ENCODE measurements at regions not wholly inside any gene's neighbourhood (a gene's known extent, or its start where the extent isn't known, plus 50 kb on each side); places are given as distances from the start of the nearest gene placed in this dataset.
"Not testable (repeated sequence)": the region's sequence is repeated elsewhere in the genome, so short reads cannot be mapped to it uniquely, and the experiment has no call there.

DNA sequence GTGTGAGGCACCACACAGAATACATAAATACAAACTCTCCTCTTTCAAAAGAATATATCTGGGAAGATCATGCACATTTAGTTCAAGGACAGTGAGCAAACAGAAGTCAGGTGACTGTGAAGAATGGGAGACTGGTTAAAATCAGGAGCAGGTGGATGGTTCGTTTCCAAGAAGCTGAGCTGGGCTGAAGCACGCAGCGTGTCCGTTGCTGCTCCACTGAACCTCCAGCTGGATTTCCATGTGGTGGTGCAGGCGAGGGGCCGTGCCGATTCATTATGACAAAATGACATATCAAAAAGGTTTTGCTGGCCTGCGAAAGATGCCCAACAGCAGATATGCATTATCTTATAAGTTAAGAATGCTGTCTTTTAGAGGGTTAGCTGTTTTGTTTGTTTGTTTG, 66.0 kb downstream of the OLIG1 start:
- H3K36me3 Mint-ChIP-seq (ENCODE audit: low read depth), result no peaks in the 10 kb centered on the region
- POLR2A ChIA-PET, result no interaction called here
- DNase-seq (no peak), ATAC-seq (no peak)
- peaks cover 11% of the 10 kb centered on the region for H3K27me3 Mint-ChIP-seq (ENCODE audit: low read depth)
- H3K4me3 Mint-ChIP-seq, result no peak overlapping the region
- H3K4me1 Mint-ChIP-seq (ENCODE audit: low read depth), result no peaks in the 10 kb centered on the region
- no peaks in the 10 kb centered on the region for H3K9me3 Mint-ChIP-seq (ENCODE audit: insufficient read depth)
- CTCF ChIA-PET, result interaction anchor here (1.4 kb wide), 1 partner anchor 61 kb away, joined by 4 read pairs; no protein-coding TSS in a partner anchor
- H3K27ac Mint-ChIP-seq, result no peak overlapping the region

DNA sequence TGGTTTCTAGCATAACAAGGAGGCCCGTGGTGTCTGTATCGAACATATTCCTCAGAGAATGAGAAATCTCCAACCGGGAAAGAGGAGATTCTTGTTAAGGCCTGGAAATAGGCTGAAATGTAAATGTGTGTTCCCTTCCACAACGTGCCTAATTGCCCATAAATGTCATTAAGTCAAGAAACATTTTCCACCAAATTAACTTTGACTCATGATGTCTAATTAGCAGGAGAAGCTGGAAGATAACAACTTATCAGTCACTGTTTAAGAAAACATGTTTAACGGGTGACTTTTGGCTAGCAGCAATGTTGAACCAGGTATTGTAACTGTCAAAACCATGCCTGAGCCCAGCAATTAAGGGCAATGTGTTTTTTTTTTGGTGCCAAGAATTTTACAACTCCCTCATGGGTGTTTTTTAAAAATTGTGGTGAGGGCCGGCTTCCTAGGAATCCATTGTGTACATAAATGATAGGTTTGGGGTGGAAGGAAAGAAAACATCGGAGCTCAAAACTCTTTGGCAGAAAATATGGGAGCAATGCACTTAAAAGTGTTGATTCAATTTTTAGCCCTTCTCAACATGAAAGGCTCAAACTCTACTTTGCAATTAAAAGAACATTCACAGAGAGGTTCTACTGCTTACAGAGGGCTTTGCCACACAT, 67.0 kb downstream of the OLIG1 start:
- Mint-ChIP-seq H3K27ac (no peak overlapping the region), H3K4me1 (ENCODE audit: low read depth) (no peaks in the 10 kb centered on the region), H3K36me3 (ENCODE audit: low read depth) (no peaks in the 10 kb centered on the region), H3K27me3 (ENCODE audit: low read depth) (peaks cover 6% of the 10 kb centered on the region), H3K9me3 (ENCODE audit: insufficient read depth) (no peaks in the 10 kb centered on the region), H3K4me3 (no peak overlapping the region)
- no peak for DNase-seq
- POLR2A ChIA-PET, result no interaction called here
- CTCF ChIA-PET, result interaction anchor here (1.4 kb wide), 1 partner anchor 60 kb away, joined by 4 read pairs; no protein-coding TSS in a partner anchor
- ATAC-seq, result no peak

DNA sequence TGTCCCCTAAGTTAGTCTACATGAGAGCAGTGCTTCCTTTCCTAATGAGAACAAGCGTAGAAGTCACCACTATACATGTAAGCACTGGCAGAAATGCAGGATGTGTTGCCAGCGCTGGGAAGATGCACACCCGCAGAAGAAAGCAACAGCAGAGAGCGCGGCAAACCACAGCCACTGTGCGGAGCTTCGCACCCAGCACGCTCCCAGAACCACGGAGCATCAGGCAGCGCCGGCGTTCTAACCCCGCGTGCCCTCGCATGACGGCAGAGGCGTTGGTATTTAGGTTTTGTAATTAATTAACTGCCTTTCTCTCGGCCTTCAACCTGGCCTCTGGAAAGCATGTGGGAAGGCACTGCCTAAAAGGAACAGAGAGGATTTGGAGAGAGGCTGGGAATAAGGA, 69.1 kb downstream of the OLIG1 start:
- Mint-ChIP-seq H3K27ac (no peak overlapping the region), H3K4me1 (ENCODE audit: low read depth) (no peaks in the 10 kb centered on the region), H3K4me3 (no peak overlapping the region), H3K27me3 (ENCODE audit: low read depth) (peaks cover 3% of the 10 kb centered on the region), H3K9me3 (ENCODE audit: insufficient read depth) (no peaks in the 10 kb centered on the region), H3K36me3 (ENCODE audit: low read depth) (no peaks in the 10 kb centered on the region)
- CTCF ChIA-PET, result no interaction called here
- POLR2A ChIA-PET, result no interaction called here
- DNase-seq, result no peak
- ATAC-seq, result no peak

DNA sequence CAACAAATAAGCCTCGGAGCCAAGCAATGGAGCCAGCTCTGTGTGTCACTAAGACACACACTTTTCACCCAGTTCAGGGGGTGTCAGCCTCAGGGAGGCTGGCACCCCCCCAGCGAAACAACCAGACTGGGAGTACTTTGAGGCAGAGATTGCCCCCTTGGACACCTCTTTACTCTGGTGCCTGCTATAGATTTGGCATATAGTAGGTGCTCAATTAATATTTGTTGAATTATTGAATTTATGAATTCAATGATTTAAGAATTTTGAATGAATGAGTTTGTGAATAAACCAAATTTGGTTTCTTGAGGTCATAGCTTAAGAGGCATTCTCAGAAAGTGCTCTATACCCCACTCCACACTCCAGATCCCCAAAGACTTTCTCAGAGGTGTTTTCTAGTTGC, 70.3 kb downstream of the OLIG1 start:
- POLR2A ChIA-PET, result no interaction called here
- no peak for ATAC-seq
- CTCF ChIA-PET, result no interaction called here
- Mint-ChIP-seq H3K27ac (no peak overlapping the region), H3K4me3 (no peak overlapping the region), H3K27me3 (ENCODE audit: low read depth) (peaks cover 5% of the 10 kb centered on the region), H3K36me3 (ENCODE audit: low read depth) (no peaks in the 10 kb centered on the region), H3K9me3 (ENCODE audit: insufficient read depth) (no peaks in the 10 kb centered on the region), H3K4me1 (ENCODE audit: low read depth) (no peaks in the 10 kb centered on the region)
- no peak for DNase-seq

DNA sequence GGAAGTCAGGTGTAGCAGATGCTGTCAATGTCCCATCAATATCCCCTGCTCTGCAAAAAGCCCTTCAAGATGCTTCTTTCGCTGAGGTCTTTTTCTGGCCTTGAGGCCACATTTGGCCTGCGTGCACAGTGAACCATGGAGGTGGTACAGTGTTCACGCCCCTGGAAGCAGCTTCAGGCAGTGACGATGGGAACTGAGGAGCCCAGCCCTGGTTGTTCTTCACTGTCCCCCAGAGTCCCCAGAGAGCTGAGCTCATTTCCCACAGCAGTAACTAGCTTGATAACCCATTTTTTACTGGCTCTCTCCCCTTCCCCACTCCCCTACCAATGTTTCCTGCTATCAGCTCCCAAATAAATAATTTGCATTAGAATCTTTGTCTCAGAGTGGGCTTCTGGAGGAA, 76.5 kb downstream of the OLIG1 start:
- ChIA-PET POLR2A (no interaction called here), CTCF (no interaction called here)
- no peak for ATAC-seq
- Mint-ChIP-seq H3K27ac (no peak overlapping the region), H3K27me3 (ENCODE audit: low read depth) (peaks cover 14% of the 10 kb centered on the region), H3K36me3 (ENCODE audit: low read depth) (no peaks in the 10 kb centered on the region), H3K4me1 (ENCODE audit: low read depth) (no peaks in the 10 kb centered on the region), H3K4me3 (no peak overlapping the region), H3K9me3 (ENCODE audit: insufficient read depth) (no peaks in the 10 kb centered on the region)
- DNase-seq, result no peak

DNA sequence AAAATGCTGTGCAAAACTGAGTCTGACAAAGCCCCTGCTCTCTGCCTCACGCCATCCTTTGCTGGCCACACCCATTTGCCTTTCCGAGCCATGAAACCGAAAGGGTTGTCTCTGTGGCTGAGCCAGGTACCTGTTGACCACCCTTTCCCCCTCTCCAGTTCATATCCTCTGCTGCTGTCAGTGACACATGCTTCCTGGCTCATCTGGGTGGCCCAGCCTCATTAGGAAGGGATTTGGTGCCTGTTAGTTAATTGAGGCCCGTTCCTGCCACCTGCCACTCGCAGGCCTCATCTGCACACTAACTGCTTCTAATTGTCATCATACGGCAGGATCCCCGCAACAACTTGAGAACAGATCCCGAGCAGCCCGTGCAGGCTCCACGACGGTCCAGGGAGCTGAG, 79.2 kb downstream of the OLIG1 start:
- DNase-seq, result no peak
- H3K4me3 Mint-ChIP-seq, result no peak overlapping the region
- ChIA-PET CTCF (interaction anchor here (1.5 kb wide), 1 partner anchor 48 kb away, joined by 3 read pairs; no protein-coding TSS in a partner anchor), POLR2A (no interaction called here)
- H3K27ac Mint-ChIP-seq, result no peak overlapping the region
- ATAC-seq, result no peak
- H3K36me3 Mint-ChIP-seq (ENCODE audit: low read depth), result no peaks in the 10 kb centered on the region
- peaks cover 28% of the 10 kb centered on the region for H3K27me3 Mint-ChIP-seq (ENCODE audit: low read depth)
- H3K9me3 Mint-ChIP-seq (ENCODE audit: insufficient read depth), result no peaks in the 10 kb centered on the region
- peaks cover 7% of the 10 kb centered on the region for H3K4me1 Mint-ChIP-seq (ENCODE audit: low read depth)

DNA sequence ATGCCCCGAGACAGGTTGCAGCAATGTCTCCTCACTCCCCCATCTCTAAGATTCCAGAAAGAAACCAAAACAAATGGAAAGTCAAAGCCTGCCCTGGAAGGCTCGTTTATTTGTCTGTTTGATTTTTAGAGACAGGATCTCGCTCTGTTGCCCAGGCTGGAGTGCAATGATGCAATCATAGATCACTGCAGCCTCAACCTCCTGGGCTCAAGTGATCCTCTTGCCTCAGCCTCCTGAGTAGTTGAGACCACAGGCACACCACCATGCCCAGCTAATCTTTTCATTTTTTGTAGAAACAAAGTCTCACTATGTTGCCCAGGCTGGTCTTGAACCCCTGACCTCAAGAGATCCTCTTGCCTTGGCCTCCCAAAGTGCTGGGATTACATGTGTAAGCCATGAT, 78.8 kb upstream of the IFNAR2 start:
- H3K36me3 Mint-ChIP-seq (ENCODE audit: low read depth); H3K4me3 Mint-ChIP-seq; H3K9me3 Mint-ChIP-seq (ENCODE audit: insufficient read depth); POLR2A ChIA-PET; ATAC-seq; CTCF ChIA-PET; DNase-seq; H3K4me1 Mint-ChIP-seq (ENCODE audit: low read depth); H3K27ac Mint-ChIP-seq: not testable (repeated sequence)
- H3K27me3 Mint-ChIP-seq (ENCODE audit: low read depth), result peaks cover 31% of the 10 kb centered on the region

DNA sequence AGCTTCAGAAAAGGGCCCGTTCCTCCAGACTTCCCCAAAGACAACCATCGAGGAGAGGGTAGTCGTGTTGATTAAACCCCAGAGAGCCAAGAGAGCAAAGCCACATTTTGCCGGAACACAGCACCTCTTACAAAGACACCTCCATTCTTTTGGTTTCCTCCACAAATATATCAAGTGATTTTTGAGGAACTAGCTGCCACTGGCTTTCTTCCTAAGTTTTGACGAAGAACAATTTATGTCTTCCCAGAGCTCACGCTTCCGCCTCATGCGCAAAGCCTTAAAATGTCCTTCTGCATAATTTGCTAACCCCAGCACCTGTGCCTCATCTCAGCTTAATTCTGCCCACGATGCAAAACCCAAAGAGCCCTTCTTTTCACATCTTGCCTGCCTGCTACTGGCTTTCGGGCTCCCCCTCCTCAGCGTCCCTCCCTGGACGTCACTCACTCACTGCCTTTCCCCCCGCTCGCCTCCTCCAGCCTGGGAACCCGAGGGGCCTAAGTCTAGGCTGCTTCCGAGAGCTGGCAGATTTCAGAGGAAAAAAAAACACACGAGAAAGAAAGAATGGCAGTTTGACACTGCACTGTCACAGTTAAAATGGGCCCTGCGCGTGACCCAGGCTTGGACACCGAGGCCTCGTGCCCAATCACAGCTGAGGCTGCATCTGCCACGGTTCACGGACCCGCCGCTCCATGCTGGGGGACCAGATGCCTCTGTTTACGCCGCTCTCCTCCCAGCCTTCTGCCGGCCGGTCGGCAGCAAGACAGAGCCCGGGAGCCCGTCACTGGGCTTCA, 77.6 kb upstream of the IFNAR2 start:
- no peaks in the 10 kb centered on the region for H3K36me3 Mint-ChIP-seq (ENCODE audit: low read depth)
- peaks cover 27% of the 10 kb centered on the region for H3K27me3 Mint-ChIP-seq (ENCODE audit: low read depth)
- no peaks in the 10 kb centered on the region for H3K9me3 Mint-ChIP-seq (ENCODE audit: insufficient read depth)
- POLR2A ChIA-PET, result no interaction called here
- ATAC-seq, result no peak
- DNase-seq, result no peak
- H3K4me1 Mint-ChIP-seq (ENCODE audit: low read depth), result peaks cover 7% of the 10 kb centered on the region
- CTCF ChIA-PET, result no interaction called here
- H3K4me3 Mint-ChIP-seq, result no peak overlapping the region
- H3K27ac Mint-ChIP-seq, result no peak overlapping the region

DNA sequence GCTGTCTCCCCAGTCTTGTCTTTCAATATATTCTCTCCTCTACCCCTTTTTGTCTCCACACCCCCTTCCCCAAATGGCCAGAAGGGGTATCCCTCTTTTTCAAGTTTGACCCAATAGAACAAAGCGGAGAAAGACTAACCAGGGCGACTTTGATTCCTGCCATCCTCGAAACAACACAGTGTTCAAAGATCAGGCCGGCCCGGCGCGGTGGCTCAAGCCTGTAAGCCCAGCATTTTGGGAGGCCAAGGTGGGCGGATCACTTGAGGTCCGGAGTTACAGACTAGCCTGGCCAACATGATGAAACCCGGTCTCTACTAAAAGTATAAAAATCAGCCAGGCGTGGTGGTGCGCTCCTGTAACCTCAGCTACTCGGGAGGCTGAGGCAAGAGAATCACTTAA, 77.0 kb upstream of the IFNAR2 start:
- CTCF ChIA-PET, result no interaction called here
- Mint-ChIP-seq H3K4me1 (ENCODE audit: low read depth) (peaks cover 7% of the 10 kb centered on the region), H3K9me3 (ENCODE audit: insufficient read depth) (no peaks in the 10 kb centered on the region), H3K27me3 (ENCODE audit: low read depth) (peaks cover 30% of the 10 kb centered on the region), H3K36me3 (ENCODE audit: low read depth) (no peaks in the 10 kb centered on the region), H3K27ac (no peak overlapping the region), H3K4me3 (no peak overlapping the region)
- POLR2A ChIA-PET, result no interaction called here
- DNase-seq, result no peak
- ATAC-seq, result no peak

DNA sequence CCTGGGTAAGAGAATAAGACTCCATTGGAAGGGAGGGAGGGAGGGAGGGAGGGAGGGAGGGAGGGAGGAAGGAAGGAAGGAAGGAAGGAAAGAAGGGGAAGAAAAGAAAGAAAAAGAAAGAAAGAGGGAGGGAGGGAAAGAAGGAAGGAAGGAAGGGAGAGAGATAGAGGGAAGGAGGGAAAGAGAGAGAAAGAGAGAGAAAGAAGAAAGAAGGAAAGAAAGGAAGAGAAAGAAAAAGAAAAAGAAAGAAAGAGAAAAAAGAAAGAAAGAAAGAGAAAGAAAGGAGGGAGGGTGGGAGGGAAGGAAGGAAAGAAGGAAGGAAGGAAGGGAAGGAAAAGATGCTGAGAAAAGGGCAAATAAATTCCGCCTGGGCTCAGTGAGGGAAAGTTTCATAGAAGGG, 74.7 kb upstream of the IFNAR2 start:
- H3K4me1 Mint-ChIP-seq (ENCODE audit: low read depth), result peaks cover 7% of the 10 kb centered on the region
- ATAC-seq, result no peak
- no peaks in the 10 kb centered on the region for H3K36me3 Mint-ChIP-seq (ENCODE audit: low read depth)
- ChIA-PET POLR2A (no interaction called here), CTCF (interaction anchor here (0.6 kb wide), 1 partner anchor 42 kb away, joined by 3 read pairs; no protein-coding TSS in a partner anchor)
- no peak overlapping the region for H3K27ac Mint-ChIP-seq
- no peak overlapping the region for H3K4me3 Mint-ChIP-seq
- peaks cover 46% of the 10 kb centered on the region for H3K27me3 Mint-ChIP-seq (ENCODE audit: low read depth)
- DNase-seq, result no peak
- no peaks in the 10 kb centered on the region for H3K9me3 Mint-ChIP-seq (ENCODE audit: insufficient read depth)

DNA sequence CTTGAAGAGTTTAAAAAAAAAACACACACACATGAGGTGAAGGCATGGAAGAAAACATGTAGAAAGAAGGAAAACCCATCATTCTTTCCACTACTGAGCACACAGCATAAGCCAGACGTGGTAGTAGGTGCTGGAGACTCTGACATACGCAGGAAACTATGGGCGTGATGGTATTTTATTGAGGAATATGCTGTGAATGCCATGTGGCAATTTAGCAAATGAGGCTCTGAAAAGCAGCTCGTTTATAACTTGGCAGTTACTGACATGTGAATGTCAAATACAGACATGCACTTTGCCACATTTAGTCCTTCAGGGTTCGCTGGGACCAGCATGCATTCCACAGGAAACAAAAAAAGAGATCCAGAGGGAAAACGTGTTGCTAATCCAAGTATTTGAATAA, 74.3 kb upstream of the IFNAR2 start:
- peaks cover 7% of the 10 kb centered on the region for H3K4me1 Mint-ChIP-seq (ENCODE audit: low read depth)
- ATAC-seq (no peak), DNase-seq (no peak)
- no peaks in the 10 kb centered on the region for H3K36me3 Mint-ChIP-seq (ENCODE audit: low read depth)
- H3K27me3 Mint-ChIP-seq (ENCODE audit: low read depth), result peaks cover 47% of the 10 kb centered on the region
- CTCF ChIA-PET, result interaction anchor here (0.6 kb wide), 1 partner anchor 42 kb away, joined by 3 read pairs; no protein-coding TSS in a partner anchor
- H3K9me3 Mint-ChIP-seq (ENCODE audit: insufficient read depth), result no peaks in the 10 kb centered on the region
- POLR2A ChIA-PET, result no interaction called here
- no peak overlapping the region for H3K4me3 Mint-ChIP-seq
- H3K27ac Mint-ChIP-seq, result no peak overlapping the region

DNA sequence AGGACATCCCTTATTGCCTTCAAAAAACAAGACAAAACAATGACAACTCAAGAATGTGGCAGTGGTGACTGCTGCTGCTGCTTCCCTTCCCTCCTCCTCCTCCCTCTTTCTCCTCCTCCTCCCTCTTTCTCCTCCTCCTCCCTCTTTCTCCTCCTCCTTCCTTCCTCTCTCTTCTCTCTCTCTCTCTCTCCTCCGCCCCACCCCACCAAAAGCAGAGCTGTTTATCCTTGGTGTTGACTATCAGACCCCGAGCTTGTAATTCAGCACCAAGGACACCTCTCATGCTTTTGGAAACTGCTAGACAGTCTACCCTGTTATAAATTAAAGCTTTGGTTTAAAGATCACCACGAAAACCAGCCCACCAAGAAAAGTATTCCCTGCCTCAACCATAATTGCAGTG, 72.4 kb upstream of the IFNAR2 start:
- Mint-ChIP-seq H3K27ac (no peak overlapping the region), H3K9me3 (ENCODE audit: insufficient read depth) (no peaks in the 10 kb centered on the region), H3K27me3 (ENCODE audit: low read depth) (peaks cover 44% of the 10 kb centered on the region), H3K4me3 (no peak overlapping the region), H3K36me3 (ENCODE audit: low read depth) (no peaks in the 10 kb centered on the region), H3K4me1 (ENCODE audit: low read depth) (peaks cover 2% of the 10 kb centered on the region)
- CTCF ChIA-PET, result interaction anchor here (1.1 kb wide), 1 partner anchor 40 kb away, joined by 3 read pairs; no protein-coding TSS in a partner anchor
- no peak for ATAC-seq
- POLR2A ChIA-PET, result no interaction called here
- DNase-seq, result no peak

Data from activated CD8-positive, alpha-beta T cell treated with anti-CD3 and anti-CD28 coated beads, Interleukin-2, amount 10 ng/mL, durations not matched to agents 7 days and 5 days (primary cell).